ENCODE measurements at regions not wholly inside any gene's neighbourhood (a gene's known extent, or its start where the extent isn't known, plus 50 kb on each side); places are given as distances from the start of the nearest gene placed in this dataset.

DNA sequence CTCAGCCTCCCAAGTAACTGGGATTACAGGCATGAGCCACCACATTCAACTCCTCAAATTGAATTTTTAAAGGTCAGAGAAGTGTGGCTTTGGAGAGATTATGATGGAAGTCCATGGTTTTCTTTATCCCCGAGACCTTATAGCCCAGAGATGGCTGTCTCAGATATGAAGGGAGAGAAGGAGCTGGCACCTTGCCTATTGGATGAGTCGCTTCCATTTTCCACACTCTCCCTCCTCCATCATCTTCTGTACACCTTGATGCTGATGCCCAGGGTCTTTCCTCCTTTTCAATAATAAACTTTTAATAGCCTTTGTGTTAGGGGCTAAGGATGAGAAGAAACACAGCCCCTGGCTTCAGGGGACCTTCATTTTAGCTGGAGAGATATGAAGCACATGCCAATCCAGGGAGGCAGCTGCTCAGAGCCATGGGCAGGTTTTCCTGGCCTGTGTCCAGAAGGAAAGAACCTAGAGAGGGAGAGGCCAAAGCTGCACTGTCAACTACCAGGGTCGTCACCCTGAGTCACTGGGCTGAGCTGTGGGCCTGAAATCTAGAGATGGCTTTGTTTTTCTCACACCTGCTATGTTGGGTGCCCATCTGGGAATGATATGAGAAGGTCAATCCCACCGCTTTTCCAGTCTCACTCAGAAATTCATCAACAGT is 146.0 kb upstream of the SERTAD2 start:
- no peak for DNase-seq
- ChIA-PET POLR2A (interaction anchor here in 1 of 2 donors (0.5 to 0.6 kb wide), 2 partner anchors 298 to 740 kb away, joined by 5 to 8 read pairs; no protein-coding TSS in a partner anchor), CTCF (no interaction called here)
- Mint-ChIP-seq H3K36me3 (no peaks in the 10 kb centered on the region), H3K27me3 (peaks cover 0 to 3% of the 10 kb centered on the region in 2 donors), H3K4me1 (no peaks in the 10 kb centered on the region), H3K4me3 (no peak overlapping the region), H3K27ac (no peak overlapping the region), H3K9me3 (no peaks in the 10 kb centered on the region)
- Histone ChIP-seq H3K36me3 (ENCODE audit: control insufficient read depth in 2 of 2, extremely low read depth in 1 of 2, insufficient read depth in 1 of 2, low read length in 1 of 2) (no peaks in the 10 kb centered on the region), H3K27ac (ENCODE audit: low read length) (no peak overlapping the region), H3K27me3 (replicated peaks in 1 of 2; ENCODE audit: control insufficient read depth in 2 of 2, extremely low read depth in 1 of 2, insufficient read depth in 2 of 2, low read length in 1 of 2) (peaks cover 0 to 10% of the 10 kb centered on the region in 2 experiments), H3K4me3 (ENCODE audit: control insufficient read depth in 1 of 2, extremely low read depth in 1 of 2, low read length in 1 of 2) (no peak overlapping the region), H3K4me1 (ENCODE audit: control insufficient read depth in 1 of 2, extremely low read depth in 1 of 2, insufficient read depth in 2 of 2, low read length in 2 of 2) (peaks cover 0 to 2% of the 10 kb centered on the region in 2 experiments), H3K9me3 (no peaks in the 10 kb centered on the region)
- ATAC-seq (replicated peaks in 1 of 4) = no peak
- 83% methylated on average over 1 of the region's 4 CpGs for WGBS (ENCODE audit: insufficient coverage)

DNA sequence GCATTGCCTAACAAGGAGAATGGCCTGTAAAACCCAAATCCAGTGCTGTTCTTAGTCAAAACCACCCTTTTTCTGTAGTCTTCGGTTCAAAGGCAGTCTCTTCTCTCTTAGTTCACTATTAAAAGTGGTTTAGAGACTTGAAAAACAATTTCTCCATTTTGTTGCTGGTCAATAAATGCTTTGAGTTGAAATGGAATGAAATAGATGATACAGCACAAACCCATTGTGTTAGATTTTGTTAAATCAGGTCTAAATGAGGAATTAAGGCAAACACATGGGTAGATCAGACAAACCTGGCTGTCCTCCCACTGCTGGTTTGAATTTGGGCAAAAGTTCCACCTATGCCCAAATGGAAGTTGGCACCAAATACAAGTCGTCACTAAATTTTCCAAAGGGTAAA is 150.1 kb upstream of the SERTAD2 start:
- no peaks in the 10 kb centered on the region for H3K36me3 ChIP-seq (ENCODE audit: control insufficient read depth in 2 of 2, extremely low read depth in 1 of 2, insufficient read depth in 1 of 2, low read length in 1 of 2)
- Mint-ChIP-seq H3K4me3 (no peak overlapping the region), H3K27ac (no peak overlapping the region), H3K4me1 (peaks cover 0 to 15% (median 0%) of the 10 kb centered on the region in 3 donors), H3K36me3 (no peaks in the 10 kb centered on the region), H3K27me3 (no peaks in the 10 kb centered on the region), H3K9me3 (no peaks in the 10 kb centered on the region)
- ChIA-PET CTCF (no interaction called here), POLR2A (no interaction called here)
- H3K4me1 ChIP-seq (ENCODE audit: control insufficient read depth in 1 of 2, extremely low read depth in 1 of 2, insufficient read depth in 2 of 2, low read length in 2 of 2) = no peaks in the 10 kb centered on the region
- H3K4me3 ChIP-seq (ENCODE audit: control insufficient read depth in 1 of 2, extremely low read depth in 1 of 2, low read length in 1 of 2) = no peak overlapping the region
- no peak for DNase-seq
- no CpG with 5 or more reads among the region's 2 CpGs for WGBS (ENCODE audit: insufficient coverage)
- H3K9me3 ChIP-seq = no peaks in the 10 kb centered on the region
- peaks cover 0 to 10% of the 10 kb centered on the region in 2 experiments for H3K27me3 ChIP-seq (replicated peaks in 1 of 2; ENCODE audit: control insufficient read depth in 2 of 2, extremely low read depth in 1 of 2, insufficient read depth in 2 of 2, low read length in 1 of 2)
- H3K27ac ChIP-seq (ENCODE audit: low read length) = no peak overlapping the region
- no peak for ATAC-seq (replicated peaks in 1 of 4)

DNA sequence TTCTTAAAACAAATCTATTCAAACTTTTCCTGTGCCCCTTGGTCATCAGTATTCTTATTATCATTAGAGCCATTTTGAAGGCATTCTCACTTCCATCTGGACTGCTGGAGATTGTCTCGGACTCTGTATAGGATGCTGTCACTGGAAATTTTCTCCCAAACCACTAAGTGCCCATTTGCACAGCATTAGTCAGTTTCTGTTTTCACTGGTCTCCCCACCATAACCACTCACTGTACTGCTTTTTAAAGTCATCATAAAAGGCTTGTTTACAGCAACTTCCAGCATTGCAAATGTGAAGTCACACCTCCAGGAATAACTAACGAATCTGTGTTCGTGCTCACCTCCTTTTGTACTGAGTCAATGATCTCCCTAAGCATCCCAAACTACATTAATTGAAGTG is 150.9 kb upstream of the SERTAD2 start:
- Mint-ChIP-seq H3K36me3 (no peaks in the 10 kb centered on the region), H3K27me3 (no peaks in the 10 kb centered on the region), H3K4me1 (peaks cover 0 to 15% (median 0%) of the 10 kb centered on the region in 3 donors), H3K9me3 (no peaks in the 10 kb centered on the region), H3K4me3 (no peak overlapping the region), H3K27ac (no peak overlapping the region)
- H3K27ac ChIP-seq (ENCODE audit: low read length) = no peak overlapping the region
- no peak overlapping the region for H3K4me3 ChIP-seq (ENCODE audit: control insufficient read depth in 1 of 2, extremely low read depth in 1 of 2, low read length in 1 of 2)
- ATAC-seq (replicated peaks in 1 of 4) = no peak
- no peaks in the 10 kb centered on the region for H3K36me3 ChIP-seq (ENCODE audit: control insufficient read depth in 2 of 2, extremely low read depth in 1 of 2, insufficient read depth in 1 of 2, low read length in 1 of 2)
- H3K4me1 ChIP-seq (ENCODE audit: control insufficient read depth in 1 of 2, extremely low read depth in 1 of 2, insufficient read depth in 2 of 2, low read length in 2 of 2) = no peaks in the 10 kb centered on the region
- no CpG with 5 or more reads among the region's 3 CpGs for WGBS (ENCODE audit: insufficient coverage)
- H3K9me3 ChIP-seq = no peaks in the 10 kb centered on the region
- H3K27me3 ChIP-seq (replicated peaks in 1 of 2; ENCODE audit: control insufficient read depth in 2 of 2, extremely low read depth in 1 of 2, insufficient read depth in 2 of 2, low read length in 1 of 2) = peaks cover 0 to 10% of the 10 kb centered on the region in 2 experiments
- no peak for DNase-seq
- POLR2A ChIA-PET = no interaction called here
- CTCF ChIA-PET = no interaction called here

DNA sequence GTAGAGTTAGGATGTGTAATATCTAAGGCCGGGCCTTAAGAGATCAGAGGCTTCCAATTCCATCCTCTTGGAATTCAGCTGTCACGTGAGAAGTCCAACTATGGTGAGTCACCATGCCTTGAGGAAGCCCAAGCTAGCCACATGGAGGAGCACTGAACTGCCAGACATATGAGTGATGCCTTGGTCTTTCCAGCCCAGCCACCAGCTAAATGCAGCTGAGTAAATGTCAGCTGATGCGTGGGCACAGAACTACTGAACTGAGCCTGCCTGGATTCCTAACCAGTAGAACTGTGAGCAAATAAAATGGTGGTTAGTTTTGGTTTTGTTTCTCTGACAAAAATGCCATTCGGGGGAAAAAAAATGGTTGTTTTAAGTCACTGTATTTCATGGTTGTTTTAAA is 153.7 kb upstream of the SERTAD2 start:
- Histone ChIP-seq H3K4me3 (ENCODE audit: control insufficient read depth in 1 of 2, extremely low read depth in 1 of 2, low read length in 1 of 2) (no peak overlapping the region), H3K36me3 (ENCODE audit: control insufficient read depth in 2 of 2, extremely low read depth in 1 of 2, insufficient read depth in 1 of 2, low read length in 1 of 2) (no peaks in the 10 kb centered on the region), H3K27me3 (replicated peaks in 1 of 2; ENCODE audit: control insufficient read depth in 2 of 2, extremely low read depth in 1 of 2, insufficient read depth in 2 of 2, low read length in 1 of 2) (no peaks in the 10 kb centered on the region), H3K9me3 (no peaks in the 10 kb centered on the region), H3K4me1 (ENCODE audit: control insufficient read depth in 1 of 2, extremely low read depth in 1 of 2, insufficient read depth in 2 of 2, low read length in 2 of 2) (peaks cover 0 to 2% of the 10 kb centered on the region in 2 experiments), H3K27ac (ENCODE audit: low read length) (no peak overlapping the region)
- DNase-seq (no peak), ATAC-seq (replicated peaks in 1 of 4) (no peak)
- Mint-ChIP-seq H3K9me3 (no peaks in the 10 kb centered on the region), H3K27me3 (no peaks in the 10 kb centered on the region), H3K27ac (no peak overlapping the region), H3K4me1 (peaks cover 7 to 24% (median 7%) of the 10 kb centered on the region in 3 donors), H3K36me3 (no peaks in the 10 kb centered on the region), H3K4me3 (no peak overlapping the region)
- WGBS (ENCODE audit: insufficient coverage) = 62% methylated on average over 2 of the region's 4 CpGs
- ChIA-PET CTCF (no interaction called here), POLR2A (interaction anchor here in 1 of 2 donors (0.7 kb wide), 1 partner anchor 625 kb away, joined by 17 read pairs; no protein-coding TSS in a partner anchor)

DNA sequence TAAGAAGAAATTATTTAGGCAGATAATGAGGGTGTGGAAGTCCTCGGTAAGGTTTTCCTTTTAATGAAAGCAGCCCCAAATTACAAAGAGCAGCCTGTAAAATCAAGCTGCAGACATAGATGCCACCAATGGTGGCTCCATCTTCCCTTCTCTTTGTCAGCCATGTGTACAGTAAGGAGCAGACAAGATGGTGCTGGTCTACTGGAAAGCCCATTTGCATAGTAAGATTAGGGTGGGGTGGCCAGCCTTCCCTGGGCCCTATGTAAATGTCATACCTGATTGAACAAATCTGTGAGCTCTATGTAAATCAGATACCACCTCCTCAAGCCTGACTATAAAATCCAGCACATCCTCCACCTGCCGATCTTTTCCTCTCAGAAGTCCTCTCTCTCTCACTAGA is 154.4 kb upstream of the SERTAD2 start:
- no peaks in the 10 kb centered on the region for H3K27me3 ChIP-seq (replicated peaks in 1 of 2; ENCODE audit: control insufficient read depth in 2 of 2, extremely low read depth in 1 of 2, insufficient read depth in 2 of 2, low read length in 1 of 2)
- no peaks in the 10 kb centered on the region for H3K36me3 ChIP-seq (ENCODE audit: control insufficient read depth in 2 of 2, extremely low read depth in 1 of 2, insufficient read depth in 1 of 2, low read length in 1 of 2)
- Mint-ChIP-seq H3K36me3 (no peaks in the 10 kb centered on the region), H3K9me3 (no peaks in the 10 kb centered on the region), H3K4me1 (peaks cover 8 to 27% (median 10%) of the 10 kb centered on the region in 3 donors), H3K27me3 (no peaks in the 10 kb centered on the region), H3K4me3 (no peak overlapping the region), H3K27ac (no peak overlapping the region)
- WGBS (ENCODE audit: insufficient coverage) = 100% methylated on average over 1 of the region's 2 CpGs
- H3K4me3 ChIP-seq (ENCODE audit: control insufficient read depth in 1 of 2, extremely low read depth in 1 of 2, low read length in 1 of 2) = no peak overlapping the region
- H3K9me3 ChIP-seq = no peaks in the 10 kb centered on the region
- POLR2A ChIA-PET = no interaction called here
- DNase-seq (no peak), ATAC-seq (replicated peaks in 1 of 4) (no peak)
- no peak overlapping the region for H3K27ac ChIP-seq (ENCODE audit: low read length)
- peaks cover 0 to 2% of the 10 kb centered on the region in 2 experiments for H3K4me1 ChIP-seq (ENCODE audit: control insufficient read depth in 1 of 2, extremely low read depth in 1 of 2, insufficient read depth in 2 of 2, low read length in 2 of 2)
- CTCF ChIA-PET = no interaction called here

DNA sequence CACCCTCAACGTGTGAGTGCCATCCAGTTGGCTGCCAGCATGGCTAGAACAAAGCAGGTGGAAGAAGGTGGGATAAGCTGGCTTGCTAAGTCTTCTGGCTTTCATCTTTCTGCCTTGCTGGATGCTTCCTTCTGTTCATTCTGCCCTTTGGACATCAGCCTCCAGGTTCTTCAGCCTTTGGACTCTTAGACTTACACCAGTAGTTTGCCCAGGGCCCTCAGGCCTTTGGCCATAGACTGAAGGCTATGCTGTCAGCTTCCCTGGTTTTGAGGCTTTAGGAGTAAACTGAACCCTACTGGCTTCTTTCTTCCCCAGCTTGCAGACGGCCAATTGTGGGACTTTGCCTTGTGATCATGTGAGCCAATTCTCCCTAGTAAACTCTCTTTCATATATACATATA is 155.0 kb upstream of the SERTAD2 start:
- Mint-ChIP-seq H3K9me3 (no peaks in the 10 kb centered on the region), H3K4me1 (peaks cover 8 to 27% (median 10%) of the 10 kb centered on the region in 3 donors), H3K27ac (no peak overlapping the region), H3K4me3 (no peak overlapping the region), H3K36me3 (no peaks in the 10 kb centered on the region), H3K27me3 (no peaks in the 10 kb centered on the region)
- Histone ChIP-seq H3K27me3 (replicated peaks in 1 of 2; ENCODE audit: control insufficient read depth in 2 of 2, extremely low read depth in 1 of 2, insufficient read depth in 2 of 2, low read length in 1 of 2) (no peaks in the 10 kb centered on the region), H3K4me1 (ENCODE audit: control insufficient read depth in 1 of 2, extremely low read depth in 1 of 2, insufficient read depth in 2 of 2, low read length in 2 of 2) (peaks cover 0 to 2% of the 10 kb centered on the region in 2 experiments), H3K27ac (ENCODE audit: low read length) (no peak overlapping the region), H3K9me3 (no peaks in the 10 kb centered on the region), H3K36me3 (ENCODE audit: control insufficient read depth in 2 of 2, extremely low read depth in 1 of 2, insufficient read depth in 1 of 2, low read length in 1 of 2) (no peaks in the 10 kb centered on the region), H3K4me3 (ENCODE audit: control insufficient read depth in 1 of 2, extremely low read depth in 1 of 2, low read length in 1 of 2) (no peak overlapping the region)
- ChIA-PET POLR2A (no interaction called here), CTCF (no interaction called here)
- ATAC-seq (replicated peaks in 1 of 4) (no peak), DNase-seq (no peak)
- 100% methylated on average over 1 of the region's 2 CpGs for whole genome bisulfite sequencing (ENCODE audit: insufficient coverage)

All from T-cell (primary cell).